ENCODE measurements at regions not wholly inside any gene's neighbourhood (a gene's known extent, or its start where the extent isn't known, plus 50 kb on each side); places are given as distances from the start of the nearest gene placed in this dataset.
A peak's percentile ranks its signal among the peaks of the same experiment; 100 is the strongest.
"Not testable (repeated sequence)": the region's sequence is repeated elsewhere in the genome, so short reads cannot be mapped to it uniquely, and the experiment has no call there.

DNA sequence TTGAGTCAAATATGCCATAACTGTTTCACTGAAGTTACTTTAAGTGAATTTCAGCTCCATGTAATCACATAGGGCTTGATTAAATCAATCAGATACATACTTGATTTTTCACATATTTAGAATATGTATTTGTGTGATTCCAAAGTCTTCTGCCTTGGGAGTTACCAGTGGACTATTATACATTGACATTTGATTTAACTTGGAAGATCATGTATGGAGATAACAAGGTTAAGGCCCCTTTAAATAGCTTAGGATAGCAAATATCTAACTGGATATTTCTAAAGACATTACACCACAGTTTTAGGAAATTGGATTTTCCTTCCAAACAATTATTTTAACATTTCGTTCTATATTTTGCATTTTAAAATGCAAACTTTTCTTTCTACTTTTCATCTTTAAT is 405.0 kb downstream of the RAP2B start:
- no peak for DNase-seq

DNA sequence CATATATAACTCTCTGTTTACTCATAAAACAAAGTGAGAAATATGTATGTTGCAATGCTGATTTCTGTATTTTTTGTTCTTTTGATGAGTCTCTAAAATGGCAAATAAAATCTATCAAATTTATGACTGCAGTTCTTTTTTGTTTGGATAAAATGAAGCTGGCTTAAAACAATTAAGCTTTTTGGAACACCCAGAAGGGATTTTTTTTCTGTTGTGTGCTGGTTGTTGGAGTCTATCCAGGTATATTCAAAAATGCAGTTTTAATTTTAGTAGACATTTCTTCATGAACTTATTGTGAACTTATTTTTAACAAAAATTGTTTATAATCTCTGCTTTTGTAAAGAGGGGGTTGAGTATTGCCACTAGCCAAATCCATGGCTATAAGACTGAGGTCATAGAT is 405.5 kb downstream of the RAP2B start:
- no peak for DNase-seq

DNA sequence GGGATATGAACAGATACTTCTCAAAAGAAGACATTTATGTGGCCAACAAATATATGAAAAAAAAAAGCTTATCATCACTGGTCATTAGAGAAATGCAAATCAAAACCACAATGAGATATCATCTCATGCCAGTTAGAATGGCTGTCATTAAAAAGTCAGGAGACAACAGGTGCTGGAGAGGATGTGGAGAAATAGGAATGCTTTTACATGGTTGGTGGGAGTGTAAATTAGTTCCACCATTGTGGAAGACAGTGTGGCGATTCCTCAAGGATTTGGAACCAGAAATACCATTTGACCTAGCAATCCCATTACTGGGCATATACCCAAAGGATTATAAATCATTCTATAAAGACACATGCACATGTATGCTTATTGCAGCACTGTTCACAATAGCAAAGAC is 408.5 kb downstream of the RAP2B start:
- not testable (repeated sequence) for DNase-seq

DNA sequence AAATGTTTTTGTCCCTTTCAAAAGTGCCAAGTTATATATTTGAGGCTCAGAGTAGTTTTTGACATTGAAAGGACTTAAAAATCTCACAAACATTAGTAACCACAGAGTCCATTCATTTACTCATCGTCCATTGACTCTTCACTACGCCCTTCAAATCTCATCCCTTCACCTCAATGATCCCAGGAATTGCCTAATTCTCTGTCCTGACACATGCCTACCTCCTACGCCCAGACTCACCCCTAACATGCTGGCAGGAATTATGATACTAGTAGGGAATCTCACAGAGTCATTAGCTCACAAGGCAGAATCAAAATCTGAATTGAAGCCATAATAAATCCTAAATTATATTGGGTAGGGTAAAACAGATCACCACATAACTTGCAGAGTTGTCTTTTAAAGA is 410.1 kb downstream of the RAP2B start:
- DNase-seq = no peak

DNA sequence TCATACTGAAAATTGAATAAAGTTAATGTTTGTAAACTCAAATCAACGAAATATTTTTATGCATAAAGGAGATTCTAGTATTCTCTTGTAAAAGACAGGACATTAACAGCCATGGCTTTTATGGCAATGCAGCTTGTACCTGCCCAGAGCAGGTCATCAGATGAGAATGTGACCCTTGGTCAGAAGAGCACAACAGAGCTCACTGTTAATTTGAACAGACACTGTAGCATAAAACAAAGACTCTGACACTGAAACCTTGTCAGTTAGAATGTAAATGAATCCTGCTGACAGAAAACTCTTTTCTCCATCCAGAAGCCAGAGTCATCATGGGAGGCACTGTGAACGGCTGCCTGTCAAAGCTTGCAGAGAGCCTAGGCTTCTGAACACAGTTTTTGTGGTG is 410.6 kb downstream of the RAP2B start:
- no peak for DNase-seq

DNA sequence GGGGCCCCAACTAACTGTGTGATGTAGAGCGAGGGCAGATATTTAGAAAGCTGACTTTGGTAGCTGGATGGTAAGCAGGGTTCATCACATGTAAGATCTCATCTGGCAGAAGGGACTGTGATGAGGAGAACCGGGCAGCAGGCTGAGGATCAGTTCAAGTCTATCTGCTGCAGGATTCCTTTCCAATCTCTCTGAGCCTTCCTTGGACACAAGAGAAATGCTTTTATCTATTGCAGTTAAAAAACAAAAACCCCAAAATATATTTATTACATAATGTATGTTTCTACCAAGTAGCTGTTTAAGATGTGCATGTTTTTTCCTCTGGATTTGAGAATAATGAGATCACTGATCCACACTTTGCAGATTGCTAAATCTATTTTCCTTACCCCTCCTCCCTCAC is 411.5 kb downstream of the RAP2B start:
- DNase-seq = no peak

DNA sequence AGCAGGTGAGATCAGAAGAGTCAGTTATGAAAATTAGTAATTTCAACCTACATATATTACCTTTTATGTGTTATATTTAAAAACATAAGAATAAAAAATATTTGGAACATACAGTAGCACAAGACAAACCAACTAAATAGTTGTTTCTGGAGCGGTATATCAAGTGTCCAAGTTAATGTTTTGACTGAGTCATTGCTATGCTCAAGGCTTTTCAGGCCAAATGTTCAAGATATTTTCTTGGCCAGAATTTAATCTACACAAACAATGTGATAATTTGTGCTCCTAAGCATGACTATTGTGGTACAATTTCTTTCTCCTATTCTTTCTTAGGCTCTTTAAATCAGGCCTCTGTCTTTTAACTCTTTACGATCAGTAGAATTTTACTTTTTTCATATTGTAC is 412.4 kb downstream of the RAP2B start:
- DNase-seq = no peak

DNA sequence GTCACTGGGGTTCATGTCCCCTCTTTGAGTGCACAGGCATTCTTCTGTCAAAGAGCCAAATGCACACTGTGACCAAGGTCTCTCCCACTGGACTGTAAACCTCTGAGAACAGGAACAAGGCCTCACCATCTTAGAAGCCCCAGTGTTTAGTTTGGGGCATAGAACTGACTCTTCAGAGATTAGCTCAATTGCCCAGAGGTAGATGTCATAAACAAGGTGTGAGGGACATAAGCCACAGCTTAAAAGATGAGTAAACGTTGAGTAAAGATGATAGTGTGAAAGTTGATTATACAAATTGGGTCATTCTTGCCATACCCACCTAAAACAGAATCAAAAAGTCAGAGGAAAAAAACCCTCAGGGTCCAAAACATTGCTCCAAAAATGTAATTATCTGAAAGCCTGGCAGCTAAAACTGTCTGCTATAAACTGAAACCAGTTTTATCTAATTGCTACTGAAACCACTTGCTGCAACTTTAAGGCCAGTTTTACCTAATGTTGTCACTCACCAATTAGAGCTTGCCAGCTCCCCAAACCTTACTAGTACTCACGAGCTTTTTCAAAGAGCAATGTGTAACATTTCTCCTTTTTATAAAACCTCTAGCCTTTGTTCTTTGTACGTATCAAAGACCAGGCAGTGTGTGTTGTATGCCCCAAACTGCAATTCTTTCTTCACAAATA is 415.2 kb downstream of the RAP2B start:
- no peak for DNase-seq

DNA sequence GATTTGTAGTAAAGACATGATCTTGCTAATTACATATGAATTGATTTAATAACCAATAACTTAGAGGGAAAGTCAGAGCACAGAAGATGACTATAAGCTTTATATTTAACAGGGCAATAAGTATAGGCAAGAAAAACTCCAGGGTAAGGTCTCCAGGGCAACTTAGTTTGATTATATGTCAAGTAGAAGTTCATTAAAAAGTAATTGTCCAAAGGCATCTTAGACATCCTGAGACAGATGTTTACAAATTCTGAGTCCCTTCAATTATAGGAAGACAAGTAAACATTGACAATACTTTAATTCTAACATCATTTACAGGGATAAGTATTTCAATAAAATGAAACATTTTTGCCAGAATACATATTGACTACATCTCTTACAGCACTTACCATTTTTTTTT is 416.0 kb downstream of the RAP2B start:
- no peak for DNase-seq

DNA sequence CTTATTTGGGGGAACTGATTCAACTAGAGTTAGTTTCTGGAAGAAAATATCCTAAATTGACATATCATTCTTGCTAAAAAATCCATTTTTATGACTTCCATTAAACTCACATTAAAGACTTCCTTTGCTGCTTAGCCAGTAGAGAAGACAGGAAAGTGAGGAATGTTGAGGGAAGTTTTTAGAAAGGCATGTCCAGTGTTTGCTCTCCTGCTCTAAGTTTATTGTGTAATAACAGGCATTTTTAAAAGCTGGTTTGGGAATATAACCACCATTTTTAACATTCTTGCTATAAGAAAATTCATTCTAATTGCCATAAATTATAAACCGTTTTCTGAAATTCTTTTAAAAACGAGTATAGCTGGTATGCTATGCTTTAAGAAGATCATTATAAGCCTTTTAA is 428.0 kb downstream of the RAP2B start:
- no peak for DNase-seq

DNA sequence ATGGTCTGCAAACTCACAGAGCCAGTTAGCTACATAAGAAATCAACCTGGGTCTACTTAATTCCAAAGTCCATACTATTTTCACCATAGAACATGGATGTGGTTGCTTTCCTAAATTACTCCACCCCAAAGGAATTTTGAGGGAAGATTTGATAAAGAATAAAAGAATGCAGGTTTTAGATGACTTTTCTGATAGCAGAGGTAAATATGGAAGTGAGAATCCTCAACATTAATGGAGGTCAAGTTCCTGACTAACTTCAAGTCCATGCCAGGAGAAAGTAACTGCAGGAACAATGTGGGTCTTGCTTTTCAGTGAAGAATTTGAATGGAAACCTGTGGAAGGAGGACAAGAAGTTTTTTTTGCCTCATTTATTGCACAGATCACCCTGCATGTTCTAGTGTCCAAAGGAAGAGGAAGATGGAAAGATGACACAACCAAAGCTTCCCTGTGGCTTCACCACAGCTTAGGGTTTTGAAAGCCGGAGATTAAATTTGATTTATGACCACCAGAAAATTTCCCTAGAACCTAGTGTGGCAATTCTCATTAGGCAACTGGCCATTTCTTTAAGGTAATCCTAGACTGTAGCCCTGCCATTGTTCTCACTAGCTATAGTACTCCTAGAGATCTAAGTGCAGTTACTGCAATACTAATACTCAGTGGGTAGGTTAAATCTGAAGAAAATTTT is 429.7 kb downstream of the RAP2B start:
- DNase-seq = no peak

DNA sequence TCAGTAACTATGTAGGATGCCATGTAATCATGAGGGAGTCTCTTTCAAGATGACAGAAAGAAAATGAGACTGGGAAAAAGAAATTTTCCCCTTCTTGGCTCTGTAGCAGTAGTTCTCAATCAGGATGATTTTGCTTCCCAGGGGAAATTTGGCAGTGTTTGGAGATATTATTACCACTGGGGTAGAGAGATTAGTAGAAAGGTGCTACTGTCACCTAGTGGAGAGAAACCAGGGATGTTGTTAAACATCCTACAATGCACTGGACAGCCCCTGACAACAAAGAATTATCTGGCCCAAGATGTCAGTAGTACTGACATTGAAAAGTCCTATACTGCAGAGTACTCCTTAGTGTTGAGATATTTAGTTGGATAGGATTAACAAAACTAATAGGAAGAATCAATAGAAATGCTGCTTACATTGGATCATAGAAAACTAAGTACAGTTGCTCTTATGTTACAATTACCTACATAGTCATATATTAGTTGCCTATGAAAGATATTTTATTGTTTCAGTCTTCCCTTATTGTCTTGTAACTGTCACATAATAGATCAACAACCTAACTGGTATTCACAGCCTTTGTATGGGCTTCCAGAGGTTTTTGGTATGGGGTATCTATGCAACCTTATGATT is 433.3 kb downstream of the RAP2B start:
- DNase-seq = no peak

DNA sequence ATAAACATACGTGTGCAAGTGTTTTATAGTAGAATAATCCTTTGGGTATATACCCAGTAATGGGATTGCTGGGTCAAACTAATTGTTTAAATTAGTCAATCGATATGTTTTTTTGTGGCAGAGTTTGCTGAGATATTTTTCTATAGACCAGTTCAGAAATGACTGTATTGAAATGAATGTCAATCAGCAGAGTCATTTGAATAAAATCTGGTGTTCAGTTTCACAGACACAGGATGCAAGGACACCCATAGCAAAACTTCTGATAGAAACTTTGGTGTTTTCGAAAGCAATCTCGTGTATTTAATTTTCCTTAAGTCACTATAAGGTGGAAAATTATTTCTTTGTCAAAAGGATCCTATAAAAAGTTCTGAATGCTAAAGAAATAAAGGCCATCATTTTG is 434.4 kb downstream of the RAP2B start:
- no peak for DNase-seq

DNA sequence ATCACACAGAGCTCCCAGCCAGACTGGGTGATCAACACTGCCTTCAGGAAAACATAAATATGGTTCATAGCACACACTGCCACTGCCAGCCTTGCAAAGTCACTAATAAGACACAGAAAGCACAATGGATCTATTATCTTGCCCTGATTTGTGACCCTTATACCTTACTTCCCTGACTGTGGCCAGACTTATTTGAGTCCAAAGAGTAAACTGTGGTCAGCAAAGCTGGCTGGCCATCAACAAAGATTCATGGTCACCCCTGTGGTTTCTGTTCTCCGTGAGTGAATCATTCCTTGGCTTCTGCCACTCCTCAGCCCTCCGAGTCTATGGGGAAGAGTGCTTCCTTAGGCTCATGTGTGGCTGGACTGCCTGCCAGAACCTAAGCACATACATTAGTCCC is 437.7 kb downstream of the RAP2B start:
- DNase-seq = peak; percentile 49

DNA sequence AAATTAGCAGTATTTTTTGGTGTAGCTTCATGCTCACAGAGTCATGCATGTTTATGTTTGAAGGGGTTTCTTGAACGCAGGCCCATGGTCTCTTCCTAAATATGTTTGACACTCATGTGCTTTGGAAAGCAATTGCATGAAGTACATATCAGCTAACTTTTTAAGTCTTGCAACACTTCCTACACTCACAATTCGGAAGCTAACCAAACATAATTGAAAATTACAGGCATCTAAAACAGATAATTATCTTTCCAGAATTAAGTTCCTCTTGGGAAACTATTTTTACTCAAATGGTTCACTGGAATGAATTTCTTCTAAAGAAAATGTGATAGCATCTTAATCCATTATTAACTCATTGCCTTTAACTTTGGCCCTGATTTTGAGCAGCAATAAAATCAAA is 438.9 kb downstream of the RAP2B start:
- no peak for DNase-seq

DNA sequence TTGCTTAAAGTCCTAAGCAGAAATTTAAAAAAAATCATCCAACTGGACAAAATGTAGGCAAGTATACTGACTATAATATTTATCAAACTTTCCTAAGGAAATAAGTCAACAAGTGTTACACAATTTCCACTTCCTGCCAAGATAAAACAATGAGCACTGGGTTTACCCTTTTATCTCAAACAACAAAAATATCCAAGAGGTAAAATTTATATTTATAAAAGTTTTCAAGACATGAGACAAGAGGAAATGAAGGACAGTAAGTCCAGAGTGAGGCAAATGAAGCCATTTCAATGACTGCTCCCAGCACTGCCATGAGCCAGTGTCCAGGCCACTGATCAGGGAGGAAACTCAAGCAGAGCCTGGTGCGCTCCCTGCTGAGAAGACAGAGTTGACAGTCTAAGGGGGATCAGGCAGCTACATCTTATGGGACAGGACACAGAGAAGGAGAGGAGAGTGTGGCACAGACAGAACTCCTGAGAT is 439.4 kb downstream of the RAP2B start:
- DNase-seq = no peak

DNA sequence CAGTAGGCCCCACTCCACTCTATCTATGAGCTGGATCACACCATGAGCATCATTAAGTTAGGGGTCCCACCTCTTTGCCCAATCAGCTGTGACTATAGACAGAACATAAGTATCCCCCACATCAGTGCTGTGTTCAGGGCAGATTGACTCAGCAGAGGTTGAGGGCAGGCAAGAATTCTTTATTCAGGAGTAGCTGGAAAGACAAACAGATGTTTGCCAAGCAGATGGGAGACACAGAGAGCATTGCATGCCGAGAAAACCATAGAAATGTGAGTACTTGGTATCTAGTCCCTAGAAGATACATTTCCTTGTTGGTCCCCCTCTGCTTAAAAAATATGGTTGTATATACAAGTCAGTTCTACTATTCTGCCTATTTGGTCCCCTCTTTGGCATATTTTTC is 440.8 kb downstream of the RAP2B start:
- DNase-seq = no peak

DNA sequence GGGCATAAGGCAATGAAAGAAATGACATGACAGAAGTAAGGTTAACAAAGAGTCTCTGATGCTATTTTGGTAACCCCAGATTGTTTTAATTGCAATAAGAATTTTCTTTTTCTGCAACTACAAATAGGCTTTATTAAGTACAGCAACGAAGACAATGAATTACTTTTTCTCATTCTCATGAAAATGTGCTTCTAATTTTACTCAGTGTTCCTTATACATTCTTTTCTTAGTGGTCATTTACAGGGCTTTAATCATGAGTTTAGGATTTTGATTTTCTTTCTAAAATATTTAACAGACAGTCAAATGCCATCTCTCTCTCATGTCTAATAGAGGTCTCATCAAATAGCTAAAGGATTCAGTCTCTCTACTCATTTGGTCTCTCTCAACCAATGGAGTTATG is 452.1 kb downstream of the RAP2B start:
- DNase-seq = no peak

DNA sequence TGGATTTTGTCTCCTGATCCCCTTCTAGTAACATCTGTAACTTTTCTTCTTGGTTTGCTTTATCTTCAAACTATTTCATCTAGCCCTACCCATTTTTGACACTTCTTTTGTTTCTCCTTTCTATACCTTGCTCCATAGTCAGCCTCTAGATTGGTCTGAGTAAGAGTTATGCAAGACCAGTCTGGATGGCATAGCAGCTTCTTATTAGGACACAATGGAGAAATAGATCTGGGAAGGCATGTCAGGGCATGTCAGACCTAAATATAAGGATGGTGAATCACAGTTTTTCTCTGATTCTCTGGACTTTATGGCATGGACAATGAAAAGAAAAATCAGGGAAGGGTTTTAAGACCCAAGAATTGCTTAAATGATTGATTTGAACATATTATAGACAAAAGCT is 452.5 kb downstream of the RAP2B start:
- no peak for DNase-seq

DNA sequence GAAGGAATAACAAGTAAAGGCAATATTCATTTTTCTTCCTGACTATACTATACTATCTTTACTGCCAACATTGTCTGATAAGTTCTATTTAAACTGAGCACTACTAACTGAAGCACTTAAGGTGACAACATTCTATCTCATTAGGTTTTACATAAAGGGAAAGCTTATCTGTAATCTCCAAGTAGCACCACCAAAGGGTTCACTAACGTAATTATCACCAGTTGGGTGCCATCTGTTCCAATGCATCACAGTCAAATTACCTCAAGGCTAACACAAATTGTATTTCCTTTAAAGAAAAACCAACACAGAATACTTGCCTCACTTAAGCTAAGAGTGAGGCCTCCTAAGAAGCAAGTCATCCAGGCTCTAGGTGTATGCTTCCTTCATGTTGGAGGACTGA is 453.8 kb downstream of the RAP2B start:
- DNase-seq = no peak

DNA sequence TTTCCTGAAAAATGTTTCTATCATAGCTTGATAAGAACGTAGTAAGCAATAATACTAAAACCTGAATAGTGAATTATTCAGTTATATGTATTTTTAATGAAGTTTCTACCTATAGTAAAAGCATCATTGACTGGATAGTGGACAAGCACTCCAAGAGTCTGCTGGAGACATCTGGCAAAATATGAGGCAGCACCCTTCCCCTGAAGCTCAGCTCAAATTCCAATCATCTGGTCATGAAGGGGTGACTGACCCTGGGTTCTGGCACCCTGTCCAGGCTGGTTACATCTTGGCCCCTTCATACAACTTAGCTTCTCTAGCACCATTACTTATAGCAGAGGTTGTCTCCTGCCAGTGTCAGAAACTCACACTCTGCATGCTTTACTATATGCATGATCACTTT is 455.4 kb downstream of the RAP2B start:
- no peak for DNase-seq

DNA sequence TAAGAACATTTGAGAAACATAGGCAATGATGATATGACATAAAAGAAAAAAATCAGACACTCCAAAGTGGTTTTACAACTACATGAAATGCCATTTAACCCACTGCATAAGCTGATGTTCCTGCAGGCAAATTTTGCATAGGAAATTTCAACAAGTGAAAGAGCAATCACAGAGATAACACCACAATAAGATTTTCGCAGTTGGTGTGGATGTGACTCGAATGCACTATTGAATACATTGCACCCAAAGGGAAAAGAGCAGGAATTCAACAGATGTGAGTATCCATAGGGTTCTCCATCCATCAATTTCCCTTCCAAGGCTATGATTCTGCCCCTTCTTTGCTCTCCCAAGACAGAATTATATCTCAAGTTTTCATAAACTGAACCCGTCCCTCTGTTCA is 456.1 kb downstream of the RAP2B start:
- DNase-seq = no peak

DNA sequence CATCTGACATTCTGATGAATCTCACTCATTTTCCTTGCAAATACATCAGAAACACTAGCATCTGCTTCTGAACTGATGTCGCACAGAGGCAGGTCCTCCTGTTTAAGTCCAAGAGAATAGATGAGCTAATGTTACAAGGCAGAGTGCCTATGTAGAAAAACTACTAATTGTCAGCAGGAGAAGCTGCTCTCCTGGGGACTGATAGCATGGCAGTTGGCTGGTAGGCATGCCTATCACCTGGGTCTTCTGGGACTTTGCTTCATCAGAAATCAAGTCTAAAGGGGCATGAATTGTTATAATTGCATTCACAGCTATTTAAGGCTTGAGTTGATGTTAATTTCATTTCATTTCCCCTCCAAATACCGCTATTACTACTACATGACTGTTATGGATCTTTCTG is 457.2 kb downstream of the RAP2B start:
- DNase-seq = no peak

DNA sequence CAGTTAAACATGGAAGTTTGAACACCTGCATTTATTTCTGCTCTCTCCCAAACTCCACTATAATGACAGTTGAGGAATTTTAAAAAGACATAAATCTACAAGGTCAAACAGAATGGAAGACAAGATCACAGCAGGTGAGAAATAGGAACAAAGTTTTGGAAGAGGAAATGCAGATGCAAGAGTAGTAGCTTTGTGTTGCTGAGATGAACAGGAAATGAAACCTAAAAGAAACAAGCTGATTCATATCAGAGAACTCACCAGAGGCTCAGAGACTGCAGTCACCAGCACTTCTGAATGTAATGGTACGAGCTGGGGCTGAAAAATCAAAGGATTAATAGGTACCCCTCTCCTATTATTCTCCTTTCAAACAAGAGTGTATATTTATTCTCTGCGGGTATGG is 459.9 kb downstream of the RAP2B start:
- DNase-seq = no peak

DNA sequence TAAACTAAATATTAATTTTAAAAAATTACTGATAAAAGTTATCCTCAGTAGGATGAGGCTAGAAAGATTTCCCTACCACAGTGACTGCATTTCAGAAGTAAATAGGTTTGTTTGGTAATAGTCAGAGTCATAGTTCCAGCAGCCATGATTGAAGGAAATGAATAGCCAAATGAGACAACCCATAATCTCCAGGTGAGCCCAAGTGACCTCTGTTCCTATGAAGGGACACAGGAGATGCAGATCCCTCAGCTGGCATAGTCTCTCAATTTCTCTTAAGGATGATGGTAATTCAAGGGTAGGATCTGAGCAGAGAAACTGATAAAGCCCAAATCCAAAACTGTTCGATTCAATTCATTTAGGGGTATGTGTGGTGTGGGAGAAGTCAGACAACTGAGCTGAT is 461.8 kb downstream of the RAP2B start:
- DNase-seq = no peak

Data from femur (tissue), 1 donor.